Gastrocnemius medialis (tissue), 4 donors: ENCODE measurements at regions not wholly inside any gene's neighbourhood (a gene's known extent, or its start where the extent isn't known, plus 50 kb on each side); places are given as distances from the start of the nearest gene placed in this dataset.

Experiments
- CTCF ChIP-seq, 5 experiments: fragments of 450-650 bp in 3 of 5; fragments of 200-600 bp in 2 of 5; sonication (generic) in 2 of 5; IDR thresholded peaks in 4 of 5; conservative IDR thresholded peaks in 1 of 5; 1 replicate in 4 of 5; 2 replicates in 1 of 5; pipeline ENCODE4 v1.5.1; 2016 to 2019; ENCODE audit warnings: antibody characterized with exemption in 5 of 5, mild to moderate bottlenecking in 3 of 5, moderate library complexity in 3 of 5
- POLR2A ChIP-seq, 2 donors: fragments of 450-650 bp; IDR thresholded peaks; one replicate each; pipeline ENCODE4 v1.6.1; 2017; ENCODE audit warnings: antibody characterized with exemption in 2 of 2, mild to moderate bottlenecking in 2 of 2, moderate library complexity in 2 of 2

GRCh38 chr12:28998662-28999120 is 150.4 kb upstream of the FAR2 start:
- no peak for TF ChIP-seq POLR2A (IDR thresholded peaks at IDR 0.05)
- TF ChIP-seq CTCF (IDR thresholded peaks at IDR 0.05 in 4 of 5, conservative IDR thresholded peaks at IDR 0.05 in 1 of 5): peak in 1 of 5 experiments; percentile 29
